Sigmoid colon (tissue), 6 donors: ENCODE measurements at regions not wholly inside any gene's neighbourhood (a gene's known extent, or its start where the extent isn't known, plus 50 kb on each side); places are given as distances from the start of the nearest gene placed in this dataset.

Experiments
- DNase-seq: peaks from one replicate; pipeline ENCODE4 v3.0.0-alpha.2; 2019
- H3K27ac ChIP-seq, 4 donors: fragments of 200-600 bp; sonication (generic); one replicate each; pipeline ENCODE4 v1.5.1; 2016 to 2019; ENCODE audit warnings: mild to moderate bottlenecking in 1 of 4
- H3K27me3 ChIP-seq, 3 donors: fragments of 200-600 bp; sonication (generic); one replicate each; pipeline ENCODE4 v1.5.1; 2019; ENCODE audit warnings: mild to moderate bottlenecking in 1 of 3
- H3K36me3 ChIP-seq, 4 donors: fragments of 200-600 bp; sonication (generic); one replicate each; pipeline ENCODE4 v1.5.1; 2016 to 2019
- H3K4me1 ChIP-seq, 4 donors: fragments of 200-600 bp; sonication (generic); one replicate each; pipeline ENCODE4 v1.5.1; 2017 to 2019
- H3K4me3 ChIP-seq, 4 donors: fragments of 200-600 bp; sonication (generic); one replicate each; pipeline ENCODE4 v1.5.1; 2017 to 2019; ENCODE audit warnings: mild to moderate bottlenecking in 2 of 4, moderate library complexity in 1 of 4
- H3K9me3 ChIP-seq, 4 donors: fragments of 200-600 bp in 3 of 4; sonication (generic) in 3 of 4; one replicate each; pipeline versions ENCODE4 v1.5.1 to v1.6.1; 2013 to 2019
- EP300 ChIP-seq, 4 donors: sonication (generic); formaldehyde crosslinking; IDR thresholded peaks; one replicate each; pipeline ENCODE4 v1.6.1; 2017; ENCODE audit warnings: antibody characterized with exemption in 4 of 4
- POLR2A ChIP-seq, 2 donors: fragments of 450-650 bp; IDR thresholded peaks; one replicate each; pipeline ENCODE4 v1.6.1; 2016; ENCODE audit warnings: antibody characterized with exemption in 2 of 2, mild to moderate bottlenecking in 2 of 2, moderate library complexity in 2 of 2
- POLR2AphosphoS5 ChIP-seq, 4 donors: sonication (generic); formaldehyde crosslinking; IDR thresholded peaks; one replicate each; pipeline ENCODE4 v1.6.1; 2017; ENCODE audit warnings: antibody characterized with exemption in 4 of 4
- WGBS, 2 donors: extraction: QIAGEN DNeasy Blood & Tissue Kit; methylation state at CpG; one replicate each; pipeline ENCODE4 v1.1.7; 2013; 5-methylcytosine and 5-hydroxymethylcytosine counted together
- intact Hi-C: fragments of 100-400 bp; cut with DNase I; formaldehyde crosslinking; loops from one replicate; pipeline ENCODE4 v1.15.1; 2023
- TF ChIP-seq, protein P1 (sequence below), 4 experiments: fragments of 450-650 bp in 3 of 4; fragments of 200-600 bp in 1 of 4; IDR thresholded peaks; one replicate each; pipeline ENCODE4 v1.5.1; 2016 to 2019; ENCODE audit warnings: antibody characterized with exemption in 4 of 4, mild to moderate bottlenecking in 3 of 4, moderate library complexity in 2 of 4
- donor health status: healthy with polysubstance abuse.
- donor health status: healthy.

DNA sequence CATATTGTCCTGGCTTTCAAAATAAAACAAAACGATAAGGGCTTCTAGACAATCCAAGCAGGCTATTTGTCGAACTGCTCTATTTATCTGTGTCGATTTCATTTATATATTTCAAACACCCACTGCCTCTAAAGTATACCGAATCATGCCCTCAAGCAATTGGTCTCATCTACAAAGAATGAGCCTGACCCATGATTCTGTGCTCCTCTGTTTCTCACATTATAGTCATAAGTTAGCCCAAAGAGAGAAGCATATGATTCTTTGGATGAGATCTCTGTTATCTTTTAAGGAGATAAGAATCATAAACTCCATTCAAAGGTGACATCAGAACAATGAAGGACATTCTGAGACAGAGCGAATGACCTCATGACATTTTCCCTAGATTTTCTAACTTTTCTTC is 191.1 kb downstream of the MAP2K6 start:
- intact Hi-C loops, result loop anchor here (5.0 kb wide), 2 partner anchors 537 to 947 kb away; no protein-coding TSS in a partner anchor
- Histone ChIP-seq H3K9me3 (no peaks in the 10 kb centered on the region), H3K4me1 (peaks cover 0 to 38% (median 33%) of the 10 kb centered on the region in 4 donors), H3K36me3 (no peaks in the 10 kb centered on the region), H3K27me3 (no peaks in the 10 kb centered on the region), H3K27ac (no peak overlapping the region), H3K4me3 (no peak overlapping the region)
- TF ChIP-seq POLR2AphosphoS5 (IDR thresholded peaks at IDR 0.05), result no peak
- no peak for TF ChIP-seq POLR2A (IDR thresholded peaks at IDR 0.05)
- TF ChIP-seq, protein P1, sequence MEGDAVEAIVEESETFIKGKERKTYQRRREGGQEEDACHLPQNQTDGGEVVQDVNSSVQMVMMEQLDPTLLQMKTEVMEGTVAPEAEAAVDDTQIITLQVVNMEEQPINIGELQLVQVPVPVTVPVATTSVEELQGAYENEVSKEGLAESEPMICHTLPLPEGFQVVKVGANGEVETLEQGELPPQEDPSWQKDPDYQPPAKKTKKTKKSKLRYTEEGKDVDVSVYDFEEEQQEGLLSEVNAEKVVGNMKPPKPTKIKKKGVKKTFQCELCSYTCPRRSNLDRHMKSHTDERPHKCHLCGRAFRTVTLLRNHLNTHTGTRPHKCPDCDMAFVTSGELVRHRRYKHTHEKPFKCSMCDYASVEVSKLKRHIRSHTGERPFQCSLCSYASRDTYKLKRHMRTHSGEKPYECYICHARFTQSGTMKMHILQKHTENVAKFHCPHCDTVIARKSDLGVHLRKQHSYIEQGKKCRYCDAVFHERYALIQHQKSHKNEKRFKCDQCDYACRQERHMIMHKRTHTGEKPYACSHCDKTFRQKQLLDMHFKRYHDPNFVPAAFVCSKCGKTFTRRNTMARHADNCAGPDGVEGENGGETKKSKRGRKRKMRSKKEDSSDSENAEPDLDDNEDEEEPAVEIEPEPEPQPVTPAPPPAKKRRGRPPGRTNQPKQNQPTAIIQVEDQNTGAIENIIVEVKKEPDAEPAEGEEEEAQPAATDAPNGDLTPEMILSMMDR (IDR thresholded peaks at IDR 0.05), result no peak
- TF ChIP-seq EP300 (IDR thresholded peaks at IDR 0.05), result no peak
- WGBS, 2 donors, result 95 to 96% methylated on average over 5 of the region's 5 CpGs
- no peak for DNase-seq

DNA sequence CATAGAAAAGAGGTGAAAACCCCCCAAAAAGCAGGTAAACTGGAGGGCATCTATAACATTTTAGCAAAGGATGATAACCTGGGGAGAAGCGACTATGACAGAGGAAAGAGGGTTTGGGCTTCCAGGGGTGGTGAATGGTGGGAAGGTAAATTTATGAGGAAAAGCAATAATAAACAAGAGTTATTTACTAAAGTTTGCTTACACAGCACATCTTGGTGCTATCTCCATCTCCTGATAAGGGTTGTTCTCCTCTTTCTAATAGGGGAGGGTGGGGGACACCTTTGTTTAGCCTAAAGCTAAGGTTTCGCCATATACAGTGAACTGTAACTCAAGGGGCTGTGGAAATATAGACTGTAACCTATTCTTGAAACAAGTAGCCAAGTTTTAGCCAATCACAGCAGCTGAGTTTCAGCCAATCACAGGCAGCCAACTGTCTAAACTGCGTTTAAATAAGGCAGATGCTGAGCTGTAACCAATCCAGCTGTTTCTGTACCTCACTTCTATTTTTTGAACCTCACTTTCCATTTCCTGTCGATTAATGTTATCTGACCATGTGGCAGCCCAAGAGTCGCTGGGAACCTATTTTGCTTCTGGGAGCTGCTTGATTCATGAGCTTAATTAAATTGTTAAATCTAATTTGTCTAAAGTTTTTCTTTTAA is 191.8 kb downstream of the MAP2K6 start:
- 75 to 83% methylated on average over 5 of the region's 5 CpGs for WGBS, 2 donors
- intact Hi-C loops, result loop anchor here (5.0 kb wide), 2 partner anchors 536 to 946 kb away; no protein-coding TSS in a partner anchor
- H3K27me3 ChIP-seq, result no peaks in the 10 kb centered on the region
- TF ChIP-seq POLR2AphosphoS5 (IDR thresholded peaks at IDR 0.05) (no peak), EP300 (IDR thresholded peaks at IDR 0.05) (no peak), POLR2A (IDR thresholded peaks at IDR 0.05) (no peak)
- TF ChIP-seq, protein P1 (IDR thresholded peaks at IDR 0.05), result no peak
- no peak overlapping the region for H3K27ac ChIP-seq
- no peak for DNase-seq
- no peaks in the 10 kb centered on the region for H3K36me3 ChIP-seq
- no peaks in the 10 kb centered on the region for H3K9me3 ChIP-seq
- H3K4me3 ChIP-seq, result no peak overlapping the region
- peaks cover 0 to 41% (median 34%) of the 10 kb centered on the region in 4 donors for H3K4me1 ChIP-seq

DNA sequence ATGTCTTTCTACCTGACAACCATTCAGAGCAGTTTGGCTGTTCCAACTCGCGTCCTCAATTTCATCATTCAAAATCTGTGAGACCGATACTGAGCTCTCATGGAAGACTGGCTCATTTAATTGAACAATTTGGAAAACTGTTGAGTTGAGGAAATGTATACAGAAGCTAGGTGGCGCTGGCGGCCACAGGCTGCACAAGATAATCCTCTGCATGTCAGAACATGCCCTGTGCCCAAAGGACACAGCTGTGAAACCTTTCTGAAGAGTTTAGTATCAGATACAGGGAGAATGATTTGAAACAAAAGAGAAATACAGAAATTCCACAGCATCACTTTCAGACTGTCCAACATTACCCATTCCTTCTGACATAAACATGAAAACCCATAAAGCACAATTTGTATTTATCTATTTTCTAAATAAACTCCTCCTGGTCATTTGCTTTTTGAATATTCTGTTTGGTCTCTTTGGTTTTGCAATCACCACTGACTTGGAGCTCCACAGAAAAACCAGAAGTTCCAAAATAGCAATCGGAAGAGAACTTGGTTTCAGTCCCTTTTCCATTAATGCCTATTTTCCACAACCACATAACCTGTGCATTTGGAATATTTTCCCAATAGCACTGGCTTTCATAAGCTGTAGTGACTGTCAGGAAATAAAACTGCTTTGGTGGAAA is 192.8 kb downstream of the MAP2K6 start:
- intact Hi-C loops, result loop anchor here (5.0 kb wide), 2 partner anchors 535 to 945 kb away; no protein-coding TSS in a partner anchor
- Histone ChIP-seq H3K9me3 (no peaks in the 10 kb centered on the region), H3K27me3 (no peaks in the 10 kb centered on the region), H3K36me3 (no peaks in the 10 kb centered on the region), H3K27ac (peak overlapping the region in 3 of 4 donors; percentile 45 to 72 (median 71)), H3K4me1 (peaks cover 0 to 44% (median 36%) of the 10 kb centered on the region in 4 donors), H3K4me3 (no peak overlapping the region)
- TF ChIP-seq EP300 (IDR thresholded peaks at IDR 0.05) (no peak), POLR2AphosphoS5 (IDR thresholded peaks at IDR 0.05) (no peak), POLR2A (IDR thresholded peaks at IDR 0.05) (no peak)
- TF ChIP-seq, protein P1 (IDR thresholded peaks at IDR 0.05), result peak; percentile 43 to 83 (median 77)
- WGBS, 2 donors, result 18 to 29% methylated on average over 6 of the region's 6 CpGs
- peak; percentile 85 for DNase-seq

DNA sequence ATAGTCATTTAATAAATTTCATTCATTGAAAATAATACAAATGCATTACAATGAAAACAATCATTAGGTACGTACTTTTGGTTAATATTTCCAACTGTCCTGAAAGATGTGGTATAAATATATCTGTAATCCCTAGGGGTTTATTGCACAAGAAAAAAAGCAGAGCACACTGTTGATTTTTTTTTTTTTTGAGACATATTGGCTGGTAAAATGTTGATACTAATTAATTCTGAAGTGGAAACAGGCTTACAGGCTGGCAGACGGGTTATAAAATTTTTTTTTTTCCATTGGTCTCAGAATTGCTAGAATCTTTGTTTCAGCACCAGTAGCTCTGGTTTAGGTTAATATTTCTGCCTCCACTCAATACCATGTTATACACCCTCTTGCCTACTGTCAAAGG is 193.6 kb downstream of the MAP2K6 start:
- Histone ChIP-seq H3K4me3 (no peak overlapping the region), H3K9me3 (no peaks in the 10 kb centered on the region), H3K4me1 (peaks cover 0 to 44% (median 36%) of the 10 kb centered on the region in 4 donors), H3K27ac (peak overlapping the region in 3 of 4 donors; percentile 45 to 72 (median 71)), H3K36me3 (no peaks in the 10 kb centered on the region), H3K27me3 (no peaks in the 10 kb centered on the region)
- DNase-seq, result no peak
- intact Hi-C loops, result loop anchor here (5.0 kb wide), 2 partner anchors 534 to 944 kb away; no protein-coding TSS in a partner anchor
- WGBS, 2 donors, result 72 to 95% methylated on average over 2 of the region's 2 CpGs
- TF ChIP-seq POLR2A (IDR thresholded peaks at IDR 0.05) (no peak), POLR2AphosphoS5 (IDR thresholded peaks at IDR 0.05) (no peak), EP300 (IDR thresholded peaks at IDR 0.05) (no peak)
- TF ChIP-seq, protein P1 (IDR thresholded peaks at IDR 0.05), result no peak
